ENCODE measurements at regions not wholly inside any gene's neighbourhood (a gene's known extent, or its start where the extent isn't known, plus 50 kb on each side); places are given as distances from the start of the nearest gene placed in this dataset.

DNA sequence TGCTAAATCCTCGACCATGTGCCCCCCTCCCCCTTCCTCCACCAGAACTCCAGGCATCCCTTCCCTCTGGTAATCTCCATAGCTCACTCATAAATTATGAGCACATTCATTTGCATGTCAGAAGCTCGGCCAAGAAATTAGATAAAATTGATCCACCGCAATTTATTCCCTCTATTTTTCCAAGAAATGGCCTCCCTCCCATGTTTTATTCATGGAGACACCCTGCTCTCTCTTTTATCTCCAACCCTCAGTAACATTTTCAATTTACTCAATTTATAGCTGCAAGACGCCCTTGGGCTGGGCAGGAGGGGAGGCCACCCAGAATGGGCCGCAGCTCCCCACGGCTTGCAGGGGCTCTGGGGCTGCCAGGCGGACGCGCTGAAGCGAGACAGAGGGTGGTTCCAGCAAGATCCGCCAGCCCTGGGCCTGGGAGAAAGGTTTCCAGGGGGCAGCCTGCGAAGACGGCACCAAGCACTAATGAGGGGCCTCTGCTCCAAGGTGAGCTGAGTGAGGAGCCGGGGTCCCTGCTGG lies 54.7 kb upstream of the ZNF423 start:
- intact Hi-C loops (cut with DNase I) = no loop called here
- DNase-seq (ENCODE audit: missing footprints) (no peak), ATAC-seq (no peak)

DNA sequence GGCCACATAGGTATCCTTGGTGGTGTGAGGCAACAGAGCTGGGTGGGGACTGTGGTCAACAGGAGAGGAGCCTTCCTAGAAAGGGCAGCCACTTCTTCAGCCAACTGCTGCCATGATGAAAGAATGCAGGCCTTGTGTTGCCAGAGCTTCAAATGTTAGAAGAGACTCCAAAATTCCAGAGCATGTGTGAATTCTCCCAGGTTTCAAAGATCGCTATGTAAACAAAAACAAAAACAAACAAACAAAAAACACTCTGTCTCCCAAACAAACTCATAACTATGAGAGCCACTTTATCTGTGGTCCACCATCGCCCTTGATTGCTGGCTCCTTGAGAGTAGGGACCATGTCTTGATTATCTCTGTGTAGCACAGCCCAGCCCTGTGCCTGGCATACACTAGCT lies 55.5 kb upstream of the ZNF423 start:
- intact Hi-C loops (cut with DNase I) = no loop called here
- DNase-seq (ENCODE audit: missing footprints) (no peak), ATAC-seq (no peak)

DNA sequence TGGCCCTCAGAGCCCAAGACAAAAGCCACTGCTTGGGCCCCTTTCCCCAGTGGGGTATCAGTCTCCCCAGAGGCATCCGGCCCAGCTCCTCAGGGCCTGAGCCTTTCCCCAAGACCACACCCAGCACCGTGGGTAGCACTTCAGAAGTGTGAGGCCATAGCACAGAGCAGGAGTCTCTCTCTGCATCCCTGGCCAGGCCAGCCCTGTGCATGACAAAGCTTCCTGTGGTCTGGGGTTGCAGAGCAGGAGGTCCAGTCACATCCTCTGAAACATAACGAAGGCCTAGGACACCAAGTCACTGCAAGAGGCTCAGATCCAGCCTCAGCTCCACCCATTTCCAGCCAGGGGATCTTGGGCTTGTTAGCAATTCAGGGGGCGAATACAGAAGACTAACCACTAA lies 56.8 kb upstream of the ZNF423 start:
- ATAC-seq (no peak), DNase-seq (ENCODE audit: missing footprints) (no peak)
- intact Hi-C loops (cut with DNase I) = no loop called here

DNA sequence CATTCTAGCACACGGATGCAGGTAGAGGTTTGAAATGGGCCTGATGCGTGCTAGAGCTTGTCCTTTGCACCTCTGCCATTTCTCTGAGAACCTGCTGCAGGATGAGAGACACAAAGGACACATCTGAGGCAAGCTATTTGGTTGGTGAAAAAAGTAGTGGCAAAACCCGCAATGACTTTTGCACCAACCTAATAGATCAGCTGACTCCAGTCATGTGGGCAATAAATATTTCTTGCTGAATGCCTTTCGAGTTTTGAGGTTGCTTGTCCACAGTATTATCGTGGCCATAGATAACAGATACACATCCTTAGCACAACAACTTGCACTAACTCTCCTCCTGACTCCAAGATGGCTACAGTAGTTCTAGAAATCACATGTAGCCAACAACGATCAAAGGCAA lies 57.8 kb upstream of the ZNF423 start:
- intact Hi-C loops (cut with DNase I) = no loop called here
- DNase-seq (ENCODE audit: missing footprints) = no peak
- ATAC-seq = no peak

DNA sequence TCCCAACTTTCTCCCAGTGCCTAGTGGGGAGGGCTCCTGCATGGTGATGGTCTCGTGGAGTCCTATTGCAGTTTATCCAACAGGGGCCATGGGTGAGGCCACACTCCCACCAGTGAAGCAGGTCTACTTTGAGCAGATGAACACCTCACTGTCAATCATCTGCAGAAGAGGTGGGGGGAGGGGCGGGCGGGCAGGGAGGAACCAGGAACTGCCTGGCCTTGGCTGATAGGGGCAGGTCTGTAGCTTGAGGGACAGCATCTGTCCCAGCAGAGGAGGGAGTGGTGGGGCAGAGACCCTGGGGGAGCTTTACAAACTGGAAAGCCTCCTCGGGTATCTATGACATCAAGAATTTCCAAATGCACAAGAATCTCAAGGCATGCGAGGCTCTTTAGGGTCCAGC lies 58.7 kb upstream of the ZNF423 start:
- no peak for DNase-seq (ENCODE audit: missing footprints)
- intact Hi-C loops (cut with DNase I) = no loop called here
- no peak for ATAC-seq

DNA sequence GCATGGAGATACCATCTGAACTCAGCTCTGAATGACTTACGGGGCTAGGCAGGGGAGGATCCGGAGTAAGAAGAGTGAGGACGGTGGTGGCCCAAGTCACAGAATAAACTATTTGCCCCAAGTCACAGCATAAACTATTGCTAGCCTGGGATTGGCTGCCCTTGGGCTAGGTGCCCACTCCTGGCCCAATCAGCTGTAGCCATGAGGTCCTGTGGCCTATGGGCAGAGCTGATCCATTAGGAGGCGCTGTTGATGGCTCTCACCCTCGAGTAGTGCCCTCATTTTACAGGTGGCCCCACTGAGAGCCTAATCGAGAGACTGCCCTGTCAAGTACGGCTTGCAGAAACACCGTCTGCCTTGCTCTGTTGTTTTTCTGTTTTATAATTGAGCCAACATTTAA lies 62.3 kb upstream of the ZNF423 start:
- intact Hi-C loops (cut with DNase I) = no loop called here
- ATAC-seq (no peak), DNase-seq (ENCODE audit: missing footprints) (no peak)

DNA sequence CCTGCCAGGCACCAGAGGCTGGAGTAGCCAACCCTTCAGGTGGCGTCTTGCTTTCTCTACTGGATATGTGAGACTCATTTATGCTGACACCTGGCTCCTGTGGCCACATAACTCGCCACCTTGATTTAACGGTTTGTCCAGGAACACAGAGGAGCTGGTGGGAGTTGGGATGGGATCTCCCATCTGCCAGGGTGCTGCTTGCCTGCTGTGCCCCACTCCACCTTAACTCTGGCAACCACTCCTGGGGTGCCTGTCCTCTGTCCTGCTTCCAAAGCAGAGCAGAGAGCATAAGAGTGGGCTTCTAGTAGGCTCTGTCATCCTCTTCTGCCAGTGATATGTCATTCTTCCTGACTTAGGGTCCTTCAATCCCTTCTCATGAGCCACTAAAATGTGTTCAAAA lies 63.4 kb upstream of the ZNF423 start:
- no peak for DNase-seq (ENCODE audit: missing footprints)
- no peak for ATAC-seq
- intact Hi-C loops (cut with DNase I) = no loop called here

DNA sequence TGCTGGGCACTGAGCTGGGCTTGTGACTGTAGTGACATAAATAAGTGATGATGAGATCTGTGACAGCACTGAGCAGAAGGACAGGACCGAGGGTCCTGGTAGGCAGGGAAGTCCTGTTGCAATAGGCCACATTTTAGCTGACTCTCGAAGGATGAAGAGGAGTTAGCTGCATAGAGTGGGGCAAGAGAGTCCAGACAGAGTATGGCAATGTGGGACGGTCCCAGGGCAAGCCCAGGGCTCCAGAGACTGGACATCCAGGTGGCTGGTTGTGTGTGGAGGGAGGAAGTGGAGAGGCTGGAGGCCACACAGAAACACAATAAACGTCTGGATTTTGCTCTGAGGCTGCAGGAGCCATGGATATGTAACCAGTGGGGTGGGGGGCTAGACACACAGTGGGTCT lies 64.5 kb upstream of the ZNF423 start:
- ATAC-seq (no peak), DNase-seq (ENCODE audit: missing footprints) (no peak)
- intact Hi-C loops (cut with DNase I) = loop anchor here (2.0 kb wide), 1 partner anchor 512 kb away; no protein-coding TSS in a partner anchor

DNA sequence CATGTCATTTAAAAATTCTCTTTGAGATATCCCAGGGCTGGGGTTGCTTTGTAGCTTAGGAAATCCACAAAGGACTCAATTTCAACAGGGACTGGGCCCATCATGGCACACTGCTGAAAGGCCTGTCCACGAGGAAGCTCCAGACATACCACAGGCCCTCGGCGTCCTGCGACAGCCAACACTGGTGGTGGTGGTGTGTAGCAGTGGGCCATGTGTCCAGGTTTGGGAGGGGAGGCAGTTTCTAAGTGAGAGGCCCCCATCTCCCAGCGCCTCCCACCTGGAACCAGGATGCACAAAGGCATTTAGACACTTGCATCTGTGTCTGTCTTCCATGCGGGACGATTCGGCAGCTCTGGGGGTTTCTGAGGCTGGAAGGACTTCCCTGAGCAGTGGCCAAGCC lies 65.2 kb upstream of the ZNF423 start:
- DNase-seq (ENCODE audit: missing footprints) (no peak), ATAC-seq (no peak)
- intact Hi-C loops (cut with DNase I) = loop anchor here (2.0 kb wide), 1 partner anchor 512 kb away; no protein-coding TSS in a partner anchor

DNA sequence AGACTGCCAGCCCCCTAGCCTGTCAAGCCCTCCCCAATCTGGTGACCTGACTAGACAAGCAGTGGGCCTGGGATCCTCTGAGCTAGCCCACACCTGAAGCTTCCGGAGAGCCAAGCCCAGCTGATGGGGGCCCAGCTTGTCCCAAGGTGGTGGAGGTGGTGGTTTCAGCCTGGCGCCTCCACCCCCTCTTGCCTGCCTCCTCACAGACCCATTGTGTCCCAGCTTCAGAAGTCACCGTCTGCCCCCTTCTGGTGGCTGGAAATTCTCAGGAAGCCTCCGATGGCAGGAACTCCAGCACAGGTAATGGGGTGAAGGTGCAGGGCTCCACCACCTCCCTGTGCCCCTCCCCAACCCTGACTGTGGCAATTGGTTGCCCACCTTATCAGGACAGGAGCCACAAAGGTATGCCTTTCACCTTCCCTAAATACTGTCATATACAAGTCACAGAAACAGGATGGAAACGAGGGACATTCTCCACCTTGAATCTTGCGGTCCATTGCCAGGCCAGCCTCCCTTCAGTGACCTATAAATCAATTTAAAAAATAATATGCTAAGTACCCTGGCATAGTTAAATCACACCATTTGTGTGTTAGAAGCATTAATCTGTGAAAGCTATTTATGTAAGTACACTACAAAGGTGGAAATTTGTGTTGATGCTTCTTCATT lies 66.0 kb upstream of the ZNF423 start:
- ATAC-seq (peak; percentile 78), DNase-seq (ENCODE audit: missing footprints) (no peak)
- intact Hi-C loops (cut with DNase I) = loop anchor here (2.0 kb wide), 2 partner anchors 313 to 513 kb away; no protein-coding TSS in a partner anchor

DNA sequence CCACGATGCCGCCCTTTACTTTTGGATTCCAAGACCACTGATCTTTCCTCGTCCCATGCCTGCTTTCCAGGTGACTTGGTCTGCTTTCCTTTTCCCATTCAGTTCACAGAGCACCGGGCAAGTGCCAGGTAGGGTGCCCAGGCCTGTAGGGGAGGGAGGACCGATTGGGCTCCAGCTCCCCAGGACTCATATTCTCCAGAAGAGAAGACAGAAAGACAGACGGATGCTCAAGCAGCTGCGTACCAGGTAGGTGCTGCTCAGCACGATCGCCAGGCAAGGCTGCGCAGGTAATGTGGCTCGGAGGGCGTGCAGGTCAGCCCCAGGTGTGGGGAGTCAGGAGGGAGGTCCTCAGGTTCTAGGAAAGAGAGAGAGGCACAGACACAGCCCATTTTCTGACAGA lies 67.5 kb upstream of the ZNF423 start:
- ATAC-seq = no peak
- intact Hi-C loops (cut with DNase I) = loop anchor here (2.0 kb wide), 1 partner anchor 315 kb away; no protein-coding TSS in a partner anchor
- DNase-seq (ENCODE audit: missing footprints) = no peak

DNA sequence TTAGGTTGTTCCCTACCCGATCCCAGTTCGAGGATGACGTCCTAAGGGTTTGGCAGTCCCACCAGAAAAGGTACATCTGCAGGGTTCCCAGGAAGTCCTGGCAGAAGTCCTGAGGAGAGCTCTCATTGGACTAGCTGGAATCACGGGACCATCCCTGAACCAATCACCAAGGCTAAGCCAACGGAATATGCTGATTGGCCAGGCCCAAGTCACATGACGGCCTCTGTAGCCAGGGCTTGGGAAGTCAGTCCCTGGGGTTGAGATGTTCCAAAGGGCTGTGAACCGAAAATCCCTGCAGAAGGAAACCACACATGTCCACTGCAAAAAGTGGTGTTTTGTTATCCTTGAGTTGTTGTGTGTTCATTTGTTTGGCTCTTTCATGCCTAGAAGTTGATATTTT lies 68.2 kb upstream of the ZNF423 start:
- intact Hi-C loops (cut with DNase I) = no loop called here
- no peak for ATAC-seq
- no peak for DNase-seq (ENCODE audit: missing footprints)

DNA sequence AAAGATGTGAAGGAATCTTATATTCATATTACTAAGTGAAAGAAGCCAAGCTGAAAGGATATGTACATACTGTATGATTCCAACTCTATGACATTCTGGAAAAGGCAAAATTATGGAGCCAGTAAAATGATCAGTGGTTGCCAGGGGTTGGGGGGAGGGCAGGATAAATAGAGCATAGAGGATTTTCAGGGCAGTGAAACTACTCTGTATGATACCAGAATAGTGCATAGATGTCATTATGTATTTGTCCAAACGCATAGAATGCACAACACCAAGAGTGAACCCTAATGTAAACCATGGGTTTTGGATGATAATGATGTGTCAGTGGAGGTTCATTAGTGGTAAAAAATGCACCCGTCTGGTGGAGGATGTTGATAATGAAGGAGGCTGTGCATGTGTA lies 71.0 kb upstream of the ZNF423 start:
- ATAC-seq = no peak
- intact Hi-C loops (cut with DNase I) = no loop called here
- no peak for DNase-seq (ENCODE audit: missing footprints)

DNA sequence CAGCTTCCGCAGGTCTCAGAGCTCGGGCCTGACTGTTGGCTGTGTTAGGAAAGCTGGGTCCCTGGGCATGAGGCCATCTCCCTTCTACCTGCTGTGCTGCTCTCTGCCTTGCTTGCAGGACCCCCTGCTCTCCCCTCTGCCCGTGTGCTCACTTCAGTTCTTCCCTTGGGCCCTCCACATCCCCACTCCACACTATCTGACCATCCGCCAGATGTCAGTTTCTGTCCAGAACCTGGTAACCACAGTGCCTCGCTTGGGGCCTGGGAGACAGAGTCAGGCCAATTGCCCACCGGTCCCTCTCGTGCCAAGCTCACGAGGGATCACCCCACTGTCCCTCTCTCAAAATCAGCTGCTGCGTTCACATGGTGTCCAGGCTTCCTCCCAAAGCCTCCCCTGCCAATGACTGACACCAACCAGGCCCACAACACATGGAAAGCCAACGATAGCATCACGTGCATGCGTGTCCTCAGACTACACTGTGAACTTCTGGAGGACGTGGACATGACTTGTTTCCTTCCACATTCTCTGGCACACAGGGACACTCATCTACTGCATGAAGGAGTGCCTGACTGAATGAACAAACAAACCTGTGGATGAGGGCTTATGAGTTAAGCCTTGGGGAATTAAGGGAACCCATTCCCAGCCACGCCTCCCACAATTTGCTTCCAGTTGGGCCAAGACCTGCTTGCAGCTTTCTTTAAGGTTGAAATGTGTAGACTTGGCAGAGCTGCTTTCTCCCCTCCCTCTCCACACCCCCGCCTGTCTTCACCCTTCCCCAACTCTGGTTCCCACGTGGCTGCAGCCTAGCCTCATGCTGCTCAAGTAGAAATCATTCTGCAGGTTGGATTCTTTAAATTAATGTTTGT lies 72.5 kb upstream of the ZNF423 start:
- ATAC-seq (peak; percentile 64), DNase-seq (ENCODE audit: missing footprints) (no peak)
- intact Hi-C loops (cut with DNase I) = no loop called here

DNA sequence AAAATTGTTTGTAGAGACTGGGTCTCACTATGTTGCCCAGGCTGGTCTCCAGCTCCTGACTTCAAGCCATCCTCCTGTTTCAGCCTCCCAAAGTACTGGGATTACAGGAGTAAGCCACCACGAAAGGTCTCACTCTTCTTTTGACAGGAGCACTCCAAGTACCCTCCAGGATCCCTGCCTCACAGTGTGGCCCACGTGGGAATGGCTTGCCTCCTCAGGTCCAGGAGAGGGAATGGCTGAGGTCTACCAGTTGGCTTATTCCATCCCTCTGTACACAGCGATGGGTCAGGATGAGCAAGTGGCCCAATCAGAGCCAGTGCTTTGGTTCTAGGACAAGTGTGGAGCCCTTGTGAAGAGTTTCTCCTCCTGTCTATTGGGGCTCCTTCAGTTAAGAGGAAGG lies 73.7 kb upstream of the ZNF423 start:
- intact Hi-C loops (cut with DNase I) = no loop called here
- ATAC-seq (no peak), DNase-seq (ENCODE audit: missing footprints) (no peak)

DNA sequence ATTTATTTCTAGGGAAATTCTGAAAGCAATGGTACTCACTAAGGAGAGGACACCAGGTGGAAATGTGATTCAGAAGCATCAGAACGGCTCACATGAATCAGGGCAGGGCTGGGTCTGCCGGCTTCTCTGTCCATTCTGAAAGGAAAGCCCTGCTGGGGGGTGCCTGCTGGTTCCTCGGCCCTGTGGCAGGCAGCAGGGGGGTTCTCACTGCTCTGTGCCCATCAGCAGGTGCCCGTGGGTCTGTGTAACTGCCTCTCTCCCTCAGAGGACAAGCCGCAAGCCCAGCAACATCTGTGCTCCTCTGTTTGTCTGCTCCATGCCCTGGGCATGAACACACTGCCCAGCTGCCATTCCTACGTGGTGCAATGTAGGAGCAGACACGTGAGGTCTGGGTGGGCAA lies 74.9 kb upstream of the ZNF423 start:
- intact Hi-C loops (cut with DNase I) = no loop called here
- DNase-seq (ENCODE audit: missing footprints) (no peak), ATAC-seq (no peak)

DNA sequence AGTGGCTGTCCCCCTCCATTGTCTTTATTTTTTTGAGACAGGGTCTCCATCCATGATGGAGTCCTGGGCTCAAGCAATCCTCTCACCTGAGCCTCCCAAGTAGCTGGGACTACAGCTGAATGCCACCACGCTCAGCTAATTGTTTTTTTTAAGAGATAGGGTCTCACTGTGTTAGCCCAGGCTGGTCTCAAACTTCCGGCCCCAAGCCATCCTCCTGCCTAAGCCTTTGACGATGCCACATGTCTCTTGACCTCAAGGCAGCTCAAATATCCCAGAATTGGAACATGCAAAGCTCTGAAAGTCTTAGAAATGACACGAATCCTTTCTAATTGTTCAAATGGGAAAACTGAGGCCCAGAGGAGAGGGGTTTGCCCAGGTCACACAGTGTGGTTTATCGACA lies 75.4 kb upstream of the ZNF423 start:
- intact Hi-C loops (cut with DNase I) = no loop called here
- no peak for ATAC-seq
- no peak for DNase-seq (ENCODE audit: missing footprints)

DNA sequence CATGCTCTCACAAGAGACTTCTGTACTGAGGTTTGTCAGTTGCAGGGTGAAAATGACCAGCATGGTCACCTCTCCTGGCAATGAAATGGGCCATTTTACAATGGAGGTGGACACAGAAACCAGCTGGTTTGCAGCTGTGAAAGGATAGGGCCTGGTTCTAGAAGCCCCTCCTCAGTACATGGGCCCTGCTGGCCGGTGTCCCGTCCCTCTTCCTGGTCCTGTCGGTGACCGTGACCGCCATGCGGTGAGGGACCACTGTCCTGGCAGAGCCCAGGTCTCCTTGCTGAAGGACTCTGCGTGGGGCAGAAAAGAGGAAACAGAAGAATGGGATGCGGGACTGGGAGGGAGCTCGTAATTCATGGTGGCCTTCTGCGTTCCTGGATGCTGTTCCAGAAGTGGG lies 76.0 kb upstream of the ZNF423 start:
- intact Hi-C loops (cut with DNase I) = no loop called here
- no peak for ATAC-seq
- no peak for DNase-seq (ENCODE audit: missing footprints)

DNA sequence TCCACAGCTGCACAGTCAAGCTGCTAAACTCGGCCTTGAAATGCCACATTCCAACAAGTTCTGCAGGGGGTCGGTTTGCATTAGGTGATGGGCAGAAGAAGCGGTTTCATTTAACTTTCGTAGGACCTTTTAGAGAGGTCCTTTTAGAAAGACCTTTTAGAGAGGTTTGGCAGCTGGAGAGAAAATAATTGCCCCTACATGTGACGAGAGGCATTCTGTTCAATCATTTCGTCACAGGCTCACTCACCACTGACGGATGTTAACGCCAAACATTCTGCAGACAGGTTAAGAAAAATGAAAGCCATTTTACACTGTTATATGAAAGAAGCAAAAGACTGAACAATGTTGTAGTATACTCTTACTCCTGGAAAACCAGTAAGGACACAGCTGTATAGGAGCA lies 76.5 kb upstream of the ZNF423 start:
- no peak for ATAC-seq
- intact Hi-C loops (cut with DNase I) = no loop called here
- no peak for DNase-seq (ENCODE audit: missing footprints)

DNA sequence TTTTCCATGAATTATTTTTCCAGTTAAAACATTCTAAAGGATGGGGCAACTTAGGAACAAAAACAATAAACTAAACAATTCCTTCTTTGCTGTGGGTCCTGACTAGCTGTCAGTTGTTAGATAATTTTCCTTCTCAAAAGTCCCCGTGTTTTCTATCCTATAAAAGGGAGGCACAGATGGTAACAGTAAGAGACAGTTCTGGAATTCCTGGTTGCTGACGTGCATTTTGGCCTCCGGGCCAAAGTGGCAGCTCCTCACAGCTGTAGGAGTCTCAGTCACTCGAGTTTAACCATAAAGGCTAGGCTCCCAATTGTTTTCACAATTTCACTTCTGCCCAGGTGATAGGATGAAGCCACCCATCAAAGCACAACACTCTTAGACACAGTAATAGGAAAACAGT lies 77.0 kb upstream of the ZNF423 start:
- intact Hi-C loops (cut with DNase I) = no loop called here
- ATAC-seq (peak; percentile 36), DNase-seq (ENCODE audit: missing footprints) (no peak)

Data from Right ventricle myocardium inferior (tissue), 1 donor.